ENCODE measurements at regions not wholly inside any gene's neighbourhood (a gene's known extent, or its start where the extent isn't known, plus 50 kb on each side); places are given as distances from the start of the nearest gene placed in this dataset.
"Not testable (repeated sequence)": the region's sequence is repeated elsewhere in the genome, so short reads cannot be mapped to it uniquely, and the experiment has no call there.

GRCh38 chr4:118485801-118486314 lies 133.1 kb upstream of the PRSS12 start:
- TF ChIP-seq, protein P1, sequence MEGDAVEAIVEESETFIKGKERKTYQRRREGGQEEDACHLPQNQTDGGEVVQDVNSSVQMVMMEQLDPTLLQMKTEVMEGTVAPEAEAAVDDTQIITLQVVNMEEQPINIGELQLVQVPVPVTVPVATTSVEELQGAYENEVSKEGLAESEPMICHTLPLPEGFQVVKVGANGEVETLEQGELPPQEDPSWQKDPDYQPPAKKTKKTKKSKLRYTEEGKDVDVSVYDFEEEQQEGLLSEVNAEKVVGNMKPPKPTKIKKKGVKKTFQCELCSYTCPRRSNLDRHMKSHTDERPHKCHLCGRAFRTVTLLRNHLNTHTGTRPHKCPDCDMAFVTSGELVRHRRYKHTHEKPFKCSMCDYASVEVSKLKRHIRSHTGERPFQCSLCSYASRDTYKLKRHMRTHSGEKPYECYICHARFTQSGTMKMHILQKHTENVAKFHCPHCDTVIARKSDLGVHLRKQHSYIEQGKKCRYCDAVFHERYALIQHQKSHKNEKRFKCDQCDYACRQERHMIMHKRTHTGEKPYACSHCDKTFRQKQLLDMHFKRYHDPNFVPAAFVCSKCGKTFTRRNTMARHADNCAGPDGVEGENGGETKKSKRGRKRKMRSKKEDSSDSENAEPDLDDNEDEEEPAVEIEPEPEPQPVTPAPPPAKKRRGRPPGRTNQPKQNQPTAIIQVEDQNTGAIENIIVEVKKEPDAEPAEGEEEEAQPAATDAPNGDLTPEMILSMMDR (IDR thresholded peaks at IDR 0.05): not testable (repeated sequence)
- not testable (repeated sequence) for TF ChIP-seq NFIC (IDR thresholded peaks at IDR 0.05; ENCODE audit: borderline replicate concordance); CHD2 (IDR thresholded peaks at IDR 0.05; ENCODE audit: low read length, partially characterized antibody); MEF2A (IDR thresholded peaks at IDR 0.05; ENCODE audit: borderline replicate concordance, low read depth); FOXJ3 (CRISPR knock-in tag; IDR thresholded peaks at IDR 0.05); TAF1 (IDR thresholded peaks at IDR 0.05; ENCODE audit: borderline replicate concordance, low read depth, low read length); NRF1 (IDR thresholded peaks at IDR 0.05; ENCODE audit: low read depth, low read length); EP300 (IDR thresholded peaks at IDR 0.05; ENCODE audit: borderline replicate concordance in 1 of 2, low read depth in 1 of 2, low read length in 1 of 2); EZH2phosphoT487 (IDR thresholded peaks at IDR 0.05; ENCODE audit: borderline replicate concordance, low read depth)
- TF ChIP-seq, protein P2, sequence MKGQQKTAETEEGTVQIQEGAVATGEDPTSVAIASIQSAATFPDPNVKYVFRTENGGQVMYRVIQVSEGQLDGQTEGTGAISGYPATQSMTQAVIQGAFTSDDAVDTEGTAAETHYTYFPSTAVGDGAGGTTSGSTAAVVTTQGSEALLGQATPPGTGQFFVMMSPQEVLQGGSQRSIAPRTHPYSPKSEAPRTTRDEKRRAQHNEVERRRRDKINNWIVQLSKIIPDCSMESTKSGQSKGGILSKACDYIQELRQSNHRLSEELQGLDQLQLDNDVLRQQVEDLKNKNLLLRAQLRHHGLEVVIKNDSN (IDR thresholded peaks at IDR 0.05; ENCODE audit: borderline replicate concordance, low read depth): not testable (repeated sequence)
- TF ChIP-seq, protein P3, sequence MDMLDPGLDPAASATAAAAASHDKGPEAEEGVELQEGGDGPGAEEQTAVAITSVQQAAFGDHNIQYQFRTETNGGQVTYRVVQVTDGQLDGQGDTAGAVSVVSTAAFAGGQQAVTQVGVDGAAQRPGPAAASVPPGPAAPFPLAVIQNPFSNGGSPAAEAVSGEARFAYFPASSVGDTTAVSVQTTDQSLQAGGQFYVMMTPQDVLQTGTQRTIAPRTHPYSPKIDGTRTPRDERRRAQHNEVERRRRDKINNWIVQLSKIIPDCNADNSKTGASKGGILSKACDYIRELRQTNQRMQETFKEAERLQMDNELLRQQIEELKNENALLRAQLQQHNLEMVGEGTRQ (IDR thresholded peaks at IDR 0.05; ENCODE audit: borderline replicate concordance, low read depth, low read length): not testable (repeated sequence)
- TF ChIP-seq, protein P4, sequence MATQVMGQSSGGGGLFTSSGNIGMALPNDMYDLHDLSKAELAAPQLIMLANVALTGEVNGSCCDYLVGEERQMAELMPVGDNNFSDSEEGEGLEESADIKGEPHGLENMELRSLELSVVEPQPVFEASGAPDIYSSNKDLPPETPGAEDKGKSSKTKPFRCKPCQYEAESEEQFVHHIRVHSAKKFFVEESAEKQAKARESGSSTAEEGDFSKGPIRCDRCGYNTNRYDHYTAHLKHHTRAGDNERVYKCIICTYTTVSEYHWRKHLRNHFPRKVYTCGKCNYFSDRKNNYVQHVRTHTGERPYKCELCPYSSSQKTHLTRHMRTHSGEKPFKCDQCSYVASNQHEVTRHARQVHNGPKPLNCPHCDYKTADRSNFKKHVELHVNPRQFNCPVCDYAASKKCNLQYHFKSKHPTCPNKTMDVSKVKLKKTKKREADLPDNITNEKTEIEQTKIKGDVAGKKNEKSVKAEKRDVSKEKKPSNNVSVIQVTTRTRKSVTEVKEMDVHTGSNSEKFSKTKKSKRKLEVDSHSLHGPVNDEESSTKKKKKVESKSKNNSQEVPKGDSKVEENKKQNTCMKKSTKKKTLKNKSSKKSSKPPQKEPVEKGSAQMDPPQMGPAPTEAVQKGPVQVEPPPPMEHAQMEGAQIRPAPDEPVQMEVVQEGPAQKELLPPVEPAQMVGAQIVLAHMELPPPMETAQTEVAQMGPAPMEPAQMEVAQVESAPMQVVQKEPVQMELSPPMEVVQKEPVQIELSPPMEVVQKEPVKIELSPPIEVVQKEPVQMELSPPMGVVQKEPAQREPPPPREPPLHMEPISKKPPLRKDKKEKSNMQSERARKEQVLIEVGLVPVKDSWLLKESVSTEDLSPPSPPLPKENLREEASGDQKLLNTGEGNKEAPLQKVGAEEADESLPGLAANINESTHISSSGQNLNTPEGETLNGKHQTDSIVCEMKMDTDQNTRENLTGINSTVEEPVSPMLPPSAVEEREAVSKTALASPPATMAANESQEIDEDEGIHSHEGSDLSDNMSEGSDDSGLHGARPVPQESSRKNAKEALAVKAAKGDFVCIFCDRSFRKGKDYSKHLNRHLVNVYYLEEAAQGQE (IDR thresholded peaks at IDR 0.05; ENCODE audit: low read depth, low read length): not testable (repeated sequence)

Measured in SK-N-SH (cell line).